OCI-LY1 (cell line): ENCODE measurements at regions not wholly inside any gene's neighbourhood (a gene's known extent, or its start where the extent isn't known, plus 50 kb on each side); places are given as distances from the start of the nearest gene placed in this dataset.

Experiments
- EZH2 ChIP-seq: fragments of 200-600 bp; sonication (generic), shearing (Covaris generic); IDR thresholded peaks from 2 replicates; pipeline ENCODE4 v1.8.0; 2017; ENCODE audit warnings: borderline replicate concordance, mixed run types, mild to moderate bottlenecking, antibody characterized with exemption, low read length, moderate library complexity, mixed read lengths
- TF ChIP-seq, protein P1 (sequence below): fragments of 200-600 bp; sonication (generic), shearing (Covaris generic); IDR thresholded peaks from 2 replicates; pipeline ENCODE4 v1.5.1; 2017; ENCODE audit warnings: mild to moderate bottlenecking, antibody characterized with exemption, low read length, moderate library complexity, mixed read lengths

DNA sequence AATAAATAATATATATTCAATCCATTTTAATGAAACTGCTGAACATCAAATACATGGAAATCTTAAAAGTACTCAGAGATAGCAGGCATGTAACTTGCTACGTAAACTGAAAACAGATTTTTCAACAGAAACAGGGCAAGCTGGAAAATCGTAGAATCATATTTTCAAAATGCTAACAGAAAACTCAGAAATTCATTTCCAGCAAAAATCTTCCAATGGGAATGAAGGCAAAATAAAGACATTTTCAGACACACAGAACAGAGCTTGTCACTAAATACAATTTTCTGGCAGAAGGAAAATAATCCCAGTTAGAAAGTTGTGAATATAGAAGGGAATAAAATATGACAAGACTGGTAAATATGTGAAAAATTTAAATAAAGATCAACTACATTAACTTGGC lies 419.9 kb upstream of the ZFP42 start:
- TF ChIP-seq, protein P1, sequence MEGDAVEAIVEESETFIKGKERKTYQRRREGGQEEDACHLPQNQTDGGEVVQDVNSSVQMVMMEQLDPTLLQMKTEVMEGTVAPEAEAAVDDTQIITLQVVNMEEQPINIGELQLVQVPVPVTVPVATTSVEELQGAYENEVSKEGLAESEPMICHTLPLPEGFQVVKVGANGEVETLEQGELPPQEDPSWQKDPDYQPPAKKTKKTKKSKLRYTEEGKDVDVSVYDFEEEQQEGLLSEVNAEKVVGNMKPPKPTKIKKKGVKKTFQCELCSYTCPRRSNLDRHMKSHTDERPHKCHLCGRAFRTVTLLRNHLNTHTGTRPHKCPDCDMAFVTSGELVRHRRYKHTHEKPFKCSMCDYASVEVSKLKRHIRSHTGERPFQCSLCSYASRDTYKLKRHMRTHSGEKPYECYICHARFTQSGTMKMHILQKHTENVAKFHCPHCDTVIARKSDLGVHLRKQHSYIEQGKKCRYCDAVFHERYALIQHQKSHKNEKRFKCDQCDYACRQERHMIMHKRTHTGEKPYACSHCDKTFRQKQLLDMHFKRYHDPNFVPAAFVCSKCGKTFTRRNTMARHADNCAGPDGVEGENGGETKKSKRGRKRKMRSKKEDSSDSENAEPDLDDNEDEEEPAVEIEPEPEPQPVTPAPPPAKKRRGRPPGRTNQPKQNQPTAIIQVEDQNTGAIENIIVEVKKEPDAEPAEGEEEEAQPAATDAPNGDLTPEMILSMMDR = no peak
- no peak for TF ChIP-seq EZH2
